GM12878 (cell line): ENCODE measurements at regions not wholly inside any gene's neighbourhood (a gene's known extent, or its start where the extent isn't known, plus 50 kb on each side); places are given as distances from the start of the nearest gene placed in this dataset.

Source experiments
- ATAC-seq: fragments of 200-7000 bp; cut with Tn5 transposase; 3 replicates; pipeline ENCODE4 v1.9.1; 2020; ENCODE audit warnings: mild to moderate bottlenecking, moderate library complexity
- BruUV-seq: library from RNA; stranded (reverse); fragments of 400-500 nt; replicated peaks from 2 replicates; lab custom pipeline; 2021; lab: Mats Ljungman, UMichigan
- CTCF ChIA-PET: fragments of 300-600 bp; sonication (Branson Sonifier 250); formaldehyde crosslinking; extraction: SDS; loops from one replicate; lab custom pipeline; 2021; ENCODE audit warnings: inconsistent platforms; lab: Yijun Ruan, JAX
- POLR2A ChIA-PET: fragments of 350-600 bp; formaldehyde crosslinking; extraction: SDS; loops from one replicate; lab custom pipeline; 2021; ENCODE audit warnings: inconsistent platforms; lab: Charles Lee
- RAD21 ChIA-PET: fragments of 300-600 bp; sonication (Branson Sonifier 250); formaldehyde crosslinking; loops from one replicate; lab custom pipeline; 2023; ENCODE audit warnings: antibody characterized with exemption; ENCODE audit not compliant: unreplicated experiment; lab: Charles Lee
- SMC1A ChIA-PET: fragments of 300-600 bp; sonication (Branson Sonifier 250); formaldehyde crosslinking; loops from one replicate; lab custom pipeline; 2023; ENCODE audit not compliant: unreplicated experiment, uncharacterized antibody; lab: Charles Lee
- DNase-seq: peaks from one replicate; pipeline ENCODE4 v3.0.0-alpha.2; 2011; ENCODE audit warnings: low read depth, low spot score
- FAIRE-seq: peaks from 3 replicates; lab custom pipeline; 2011; peaks lifted over from hg19 to GRCh38; lab: Jason Lieb, UNC
- H2AFZ ChIP-seq: 2 replicates; pipeline ENCODE4 v1.6.0; 2011; ENCODE audit warnings: low read depth, low read length, control low read depth; ENCODE audit not compliant: control insufficient read depth
- H3K27ac ChIP-seq: 2 replicates; pipeline ENCODE4 v1.5.1; 2011; ENCODE audit warnings: control low read depth; ENCODE audit not compliant: control insufficient read depth, insufficient read depth
- H3K27me3 ChIP-seq, 2 experiments: replicated peaks in 1 of 2; 2 replicates each; pipeline versions ENCODE4 v1.6.0 to v1.6.1; 2011; ENCODE audit warnings: low read length in 1 of 2; ENCODE audit not compliant: control insufficient read depth in 2 of 2, insufficient read depth in 2 of 2
- H3K36me3 ChIP-seq, 2 experiments: 2 replicates each; pipeline ENCODE4 v1.5.1; 2011; ENCODE audit warnings: low read length in 1 of 2; ENCODE audit not compliant: control insufficient read depth in 2 of 2, insufficient read depth in 2 of 2
- H3K4me1 ChIP-seq: 2 replicates; pipeline ENCODE4 v1.6.1; 2011; ENCODE audit warnings: mild to moderate bottlenecking, low read length, moderate library complexity, mixed read lengths; ENCODE audit not compliant: control insufficient read depth, insufficient read depth
- H3K4me2 ChIP-seq: 2 replicates; pipeline ENCODE4 v1.6.0; 2011; ENCODE audit warnings: control low read depth; ENCODE audit not compliant: control insufficient read depth, insufficient read depth
- H3K4me3 ChIP-seq: fragments of 200-600 bp; sonication (generic); 2 replicates; pipeline ENCODE4 v1.5.1; 2016
- H3K79me2 ChIP-seq: 2 replicates; pipeline ENCODE4 v1.6.0; 2011; ENCODE audit warnings: low read length; ENCODE audit not compliant: control insufficient read depth, insufficient read depth
- H3K9ac ChIP-seq: 2 replicates; pipeline ENCODE4 v1.8.0; 2011; ENCODE audit warnings: low read length, control low read depth, mixed read lengths; ENCODE audit not compliant: control insufficient read depth, insufficient read depth
- H3K9me3 ChIP-seq: replicated peaks from 3 replicates; pipeline ENCODE4 v1.5.1; 2011; ENCODE audit warnings: mild to moderate bottlenecking, low read length; ENCODE audit not compliant: control insufficient read depth, insufficient read depth
- H4K20me1 ChIP-seq: 2 replicates; pipeline ENCODE4 v1.6.0; 2011; ENCODE audit not compliant: control insufficient read depth, insufficient read depth
- CBFB ChIP-seq: IDR thresholded peaks from 2 replicates; pipeline ENCODE4 v1.6.1; 2016; ENCODE audit warnings: antibody characterized with exemption, low read depth
- CEBPB ChIP-seq, 2 experiments: fragments of 150-350 bp in 1 of 2; IDR thresholded peaks; 2 replicates each; pipeline ENCODE4 v1.6.1; 2012 to 2014; ENCODE audit warnings: low read depth in 2 of 2, low read length in 2 of 2, borderline replicate concordance in 1 of 2, inconsistent platforms in 1 of 2
- CHD1 ChIP-seq: IDR thresholded peaks from 2 replicates; pipeline ENCODE4 v1.6.1; 2012; ENCODE audit warnings: low read depth, low read length, improper control_type of control experiment
- E2F8 ChIP-seq: fragments of 450-650 bp; IDR thresholded peaks from 2 replicates; pipeline ENCODE4 v1.6.1; 2018; ENCODE audit warnings: mild to moderate bottlenecking, low read depth, moderate library complexity; ENCODE audit not compliant: partially characterized antibody
- E4F1 ChIP-seq: fragments of 450-650 bp; IDR thresholded peaks from 2 replicates; pipeline ENCODE4 v1.6.1; 2018; ENCODE audit warnings: borderline replicate concordance, mild to moderate bottlenecking; ENCODE audit not compliant: partially characterized antibody
- IKZF1 ChIP-seq: fragments of 450-650 bp; conservative IDR thresholded peaks from 2 replicates; pipeline ENCODE4 v1.6.1; 2017; ENCODE audit warnings: antibody characterized with exemption, mild to moderate bottlenecking
- JUNB ChIP-seq: IDR thresholded peaks from 2 replicates; pipeline ENCODE4 v1.6.1; 2016; ENCODE audit warnings: antibody characterized with exemption, mild to moderate bottlenecking
- KDM1A ChIP-seq: fragments of 200-600 bp; sonication (generic); IDR thresholded peaks from 2 replicates; pipeline ENCODE4 v1.6.1; 2016; ENCODE audit warnings: borderline replicate concordance
- MTA2 ChIP-seq: fragments of 450-650 bp; IDR thresholded peaks from 2 replicates; pipeline ENCODE4 v1.6.1; 2016; ENCODE audit warnings: low read depth, mild to moderate bottlenecking, moderate library complexity
- MYB ChIP-seq: fragments of 150-350 bp; IDR thresholded peaks from 2 replicates; pipeline ENCODE4 v1.6.1; 2014; ENCODE audit warnings: mild to moderate bottlenecking, low read depth, low read length, borderline replicate concordance
- NBN ChIP-seq: fragments of 450-650 bp; IDR thresholded peaks from 2 replicates; pipeline ENCODE4 v1.6.1; 2016
- NFYB ChIP-seq: IDR thresholded peaks from 2 replicates; pipeline ENCODE4 v1.6.1; 2011; ENCODE audit warnings: low read depth, mild to moderate bottlenecking, low read length, improper control_type of control experiment, moderate library complexity; ENCODE audit not compliant: insufficient read depth
- PAX8 ChIP-seq: fragments of 450-650 bp; IDR thresholded peaks from 2 replicates; pipeline ENCODE4 v1.6.1; 2017; ENCODE audit warnings: mild to moderate bottlenecking, moderate library complexity
- RAD21 ChIP-seq: IDR thresholded peaks from 2 replicates; pipeline ENCODE4 v1.6.1; 2011; ENCODE audit warnings: mild to moderate bottlenecking, low read depth, low read length, moderate library complexity; ENCODE audit not compliant: insufficient read depth
- SPI1 ChIP-seq: IDR thresholded peaks from 2 replicates; pipeline ENCODE4 v1.6.1; 2011; ENCODE audit warnings: low read depth, mild to moderate bottlenecking, low read length, moderate library complexity, borderline replicate concordance; ENCODE audit not compliant: insufficient read depth
- SRF ChIP-seq, 2 experiments: IDR thresholded peaks; 2 replicates each; pipeline ENCODE4 v1.6.1; 2011; ENCODE audit warnings: low read depth in 2 of 2, low read length in 2 of 2, mild to moderate bottlenecking in 1 of 2, moderate library complexity in 1 of 2
- TCF12 ChIP-seq: IDR thresholded peaks from 2 replicates; pipeline ENCODE4 v1.6.1; 2011; ENCODE audit warnings: low read depth, mild to moderate bottlenecking, low read length
- TCF3 ChIP-seq: IDR thresholded peaks from 2 replicates; pipeline ENCODE4 v1.6.1; 2012; ENCODE audit warnings: low read depth, mild to moderate bottlenecking, low read length, borderline replicate concordance; ENCODE audit not compliant: insufficient read depth
- ZNF274 ChIP-seq: IDR thresholded peaks from one replicate; pipeline ENCODE4 v1.8.0; 2011; ENCODE audit not compliant: insufficient read length, insufficient read depth
- ZNF384 ChIP-seq: IDR thresholded peaks from 2 replicates; pipeline ENCODE4 v1.6.1; 2012; ENCODE audit warnings: low read depth, mild to moderate bottlenecking, low read length, improper control_type of control experiment, borderline replicate concordance
- WGBS: methylation state at CpG from one replicate; pipeline ENCODE4 v1.1.6; 2016; ENCODE audit warnings: low lambda C conversion rate; ENCODE audit not compliant: insufficient replicate concordance, insufficient coverage; ENCODE audit errors: missing lambda C conversion rate; 5-methylcytosine and 5-hydroxymethylcytosine counted together
- in situ Hi-C: fragments of 300-500 bp; cut with MboI; formaldehyde crosslinking; loops from 9 replicates; pipeline ENCODE4 v1.14.3; 2018; ENCODE audit warnings: mixed read lengths
- intact Hi-C: fragments of 100-400 bp; cut with micrococcal nuclease; formaldehyde crosslinking; loops from one replicate; pipeline ENCODE4 v1.14.2; 2022; ENCODE audit not compliant: unreplicated experiment

GRCh38 chr22:48173773-48174160, 1411.3 kb downstream of the TBC1D22A start (continued):
- TF ChIP-seq RAD21: no peak
- TF ChIP-seq CEBPB (IDR thresholded peaks at IDR 0.05; ENCODE audit: borderline replicate concordance in 1 of 2, low read depth in 2 of 2, low read length in 2 of 2): no peak
- no peak for TF ChIP-seq CBFB
- TF ChIP-seq KDM1A: no peak

GRCh38 chr22:48173061-48173772, 1410.8 kb downstream of the TBC1D22A start:
- RAD21 ChIA-PET: interaction anchor here (0.7 kb wide), 1 partner anchor 102 kb away, joined by 3 read pairs; no protein-coding TSS in a partner anchor
- Histone ChIP-seq H3K27ac (no peak overlapping the region), H3K4me3 (no peak overlapping the region), H3K36me3 (no peaks in the 10 kb centered on the region), H3K79me2 (no peaks in the 10 kb centered on the region), H4K20me1 (no peaks in the 10 kb centered on the region), H3K9me3 (no peaks in the 10 kb centered on the region), H2AFZ (no peak overlapping the region), H3K4me2 (no peak overlapping the region), H3K4me1 (no peaks in the 10 kb centered on the region), H3K27me3 (no peaks in the 10 kb centered on the region), H3K9ac (no peak overlapping the region)
- FAIRE-seq: no peak
- intact Hi-C loops: no loop called here
- TF ChIP-seq E2F8: no peak
- TF ChIP-seq E4F1: no peak
- no peak for TF ChIP-seq JUNB
- TF ChIP-seq CHD1: no peak
- TF ChIP-seq ZNF384: no peak
- no peak for TF ChIP-seq TCF12
- no peak for TF ChIP-seq SRF (IDR thresholded peaks at IDR 0.05; ENCODE audit: low read depth in 2 of 2, low read length in 2 of 2)
- TF ChIP-seq SPI1: no peak
- TF ChIP-seq NFYB: no peak
- no peak for TF ChIP-seq PAX8
- TF ChIP-seq MYB: no peak
- TF ChIP-seq NBN: no peak
- no peak for TF ChIP-seq MTA2
- TF ChIP-seq TCF3: no peak
- no peak for TF ChIP-seq IKZF1
- no peak for TF ChIP-seq ZNF274
- WGBS: 31% methylated on average over 19 of the region's 19 CpGs
- in situ Hi-C loops: no loop called here
- DNase-seq: no peak
- no peak for ATAC-seq
- POLR2A ChIA-PET: no interaction called here
- no TSS peak for BruUV-seq
- SMC1A ChIA-PET: no interaction called here
- CTCF ChIA-PET: no interaction called here
